GM23338 (cell line): ENCODE measurements at regions not wholly inside any gene's neighbourhood (a gene's known extent, or its start where the extent isn't known, plus 50 kb on each side); places are given as distances from the start of the nearest gene placed in this dataset.

ENCODE experiments used
- ATAC-seq: fragments of 200-7000 bp; cut with Tn5 transposase; 3 replicates; pipeline ENCODE4 v1.9.1; 2020
- DNase-seq: peaks from one replicate; pipeline ENCODE4 v3.0.0-alpha.2; 2015; ENCODE audit warnings: low spot score
- H2AFZ ChIP-seq: fragments of 200-600 bp; sonication (generic); 2 replicates; pipeline ENCODE4 v1.8.0; 2016; ENCODE audit warnings: antibody characterized with exemption, mild to moderate bottlenecking, moderate library complexity
- H3F3A ChIP-seq: fragments of 200-600 bp; sonication (generic); replicated peaks from 2 replicates; pipeline ENCODE4 v1.8.0; 2017; ENCODE audit warnings: antibody characterized with exemption, mixed run types, low read depth
- H3K27ac ChIP-seq: fragments of 200-600 bp; sonication (generic); 2 replicates; pipeline ENCODE4 v1.6.1; 2016; ENCODE audit warnings: low read depth
- H3K27me3 ChIP-seq: fragments of 200-600 bp; sonication (generic); 2 replicates; pipeline ENCODE4 v1.8.0; 2016; ENCODE audit warnings: mild to moderate bottlenecking, mixed run types, moderate library complexity; ENCODE audit not compliant: insufficient read depth
- H3K36me3 ChIP-seq: fragments of 200-600 bp; sonication (generic); 2 replicates; pipeline ENCODE4 v1.8.0; 2016; ENCODE audit warnings: mild to moderate bottlenecking; ENCODE audit not compliant: insufficient read depth
- H3K4me1 ChIP-seq: fragments of 200-600 bp; sonication (generic); 2 replicates; pipeline ENCODE4 v1.8.0; 2016; ENCODE audit warnings: mild to moderate bottlenecking, moderate library complexity; ENCODE audit not compliant: insufficient read depth
- H3K4me2 ChIP-seq: fragments of 200-600 bp; sonication (generic); 2 replicates; pipeline ENCODE4 v1.7.1; 2017; ENCODE audit warnings: mixed run types
- H3K4me3 ChIP-seq: fragments of 200-600 bp; sonication (generic); 2 replicates; pipeline ENCODE4 v1.6.1; 2016; ENCODE audit warnings: mixed run types
- H3K79me2 ChIP-seq: fragments of 200-600 bp; sonication (generic); replicated peaks from 2 replicates; pipeline ENCODE4 v1.8.0; 2017; ENCODE audit warnings: mild to moderate bottlenecking; ENCODE audit not compliant: insufficient read depth
- H3K9me2 ChIP-seq: fragments of 200-600 bp; sonication (generic); 2 replicates; pipeline ENCODE4 v1.8.0; 2017; ENCODE audit not compliant: insufficient read depth
- H4K20me1 ChIP-seq: fragments of 200-600 bp; sonication (generic); replicated peaks from 2 replicates; pipeline ENCODE4 v1.8.0; 2017; ENCODE audit warnings: mild to moderate bottlenecking; ENCODE audit not compliant: insufficient read depth
- H3K27ac Mint-ChIP-seq: 2 replicates; pipeline ENCODE4 v1.8.0; 2020; ENCODE audit warnings: inconsistent platforms, mild to moderate bottlenecking, moderate library complexity, mixed read lengths
- H3K27me3 Mint-ChIP-seq: 3 replicates; pipeline ENCODE4 v1.8.0; 2022; ENCODE audit warnings: low read depth, mild to moderate bottlenecking, moderate library complexity, mixed read lengths, inconsistent platforms; ENCODE audit not compliant: insufficient read depth, poor library complexity
- H3K36me3 Mint-ChIP-seq: 3 replicates; pipeline ENCODE4 v1.8.0; 2021; ENCODE audit warnings: low read depth, mild to moderate bottlenecking, inconsistent platforms, moderate library complexity, mixed read lengths
- H3K4me1 Mint-ChIP-seq: 3 replicates; pipeline ENCODE4 v1.8.0; 2020; ENCODE audit warnings: mild to moderate bottlenecking, inconsistent platforms, mixed read lengths
- H3K4me3 Mint-ChIP-seq: 3 replicates; pipeline ENCODE4 v1.8.0; 2021; ENCODE audit warnings: moderate library complexity, mild to moderate bottlenecking, inconsistent platforms, mixed read lengths
- H3K9me3 Mint-ChIP-seq: 3 replicates; pipeline ENCODE4 v1.8.0; 2020; ENCODE audit warnings: moderate library complexity, mild to moderate bottlenecking, inconsistent platforms, mixed read lengths
- CREB1 ChIP-seq: fragments of 250-450 bp; sonication (Bioruptor Pico); IDR thresholded peaks from 2 replicates; pipeline ENCODE4 v1.5.0; 2020; ENCODE audit warnings: low read depth, mild to moderate bottlenecking, moderate library complexity
- EZH2 ChIP-seq: fragments of 200-600 bp; sonication (generic); IDR thresholded peaks from one replicate; pipeline ENCODE4 v1.8.0; 2017; ENCODE audit warnings: antibody characterized with exemption, mild to moderate bottlenecking, low read depth; ENCODE audit not compliant: unreplicated experiment
- EZH2phosphoT487 ChIP-seq: fragments of 200-600 bp; sonication (generic); IDR thresholded peaks from one replicate; pipeline ENCODE4 v1.8.1; 2018; ENCODE audit warnings: antibody characterized with exemption; ENCODE audit not compliant: unreplicated experiment
- JUNB ChIP-seq: IDR thresholded peaks from one replicate; pipeline ENCODE4 v1.6.1; 2016; ENCODE audit warnings: antibody characterized with exemption; ENCODE audit not compliant: unreplicated experiment
- NANOG ChIP-seq: IDR thresholded peaks from 2 replicates; pipeline ENCODE4 v1.6.1; 2016; ENCODE audit warnings: antibody characterized with exemption, borderline replicate concordance
- POLR2AphosphoS5 ChIP-seq: IDR thresholded peaks from 2 replicates; pipeline ENCODE4 v1.6.1; 2016; ENCODE audit warnings: antibody characterized with exemption, low read depth
- REST ChIP-seq: IDR thresholded peaks from one replicate; pipeline ENCODE4 v1.6.1; 2018; ENCODE audit warnings: antibody characterized with exemption; ENCODE audit not compliant: unreplicated experiment
- STAT1 ChIP-seq: IDR thresholded peaks from one replicate; pipeline ENCODE4 v1.6.1; 2016; ENCODE audit warnings: antibody characterized with exemption; ENCODE audit not compliant: unreplicated experiment
- ZNF114 ChIP-seq: fragments of 250-450 bp; sonication (Bioruptor Pico); IDR thresholded peaks from 2 replicates; pipeline ENCODE4 v1.5.0; 2020; ENCODE audit warnings: mild to moderate bottlenecking, moderate library complexity
- ZNF331 ChIP-seq: fragments of 250-450 bp; sonication (Bioruptor Pico); IDR thresholded peaks from 2 replicates; pipeline ENCODE4 v1.5.0; 2020; ENCODE audit warnings: low read depth, mild to moderate bottlenecking, moderate library complexity
- ZNF462 ChIP-seq: fragments of 250-450 bp; sonication (Bioruptor Pico); IDR thresholded peaks from 2 replicates; pipeline ENCODE4 v1.5.0; 2020; ENCODE audit warnings: mild to moderate bottlenecking, moderate library complexity
- TF ChIP-seq, protein P1 (sequence below): IDR thresholded peaks from 2 replicates; pipeline ENCODE4 v1.6.1; 2016; ENCODE audit warnings: antibody characterized with exemption
- TF ChIP-seq, protein P2 (sequence below), 2 experiments: fragments of 200-600 bp in 1 of 2; sonication (generic) in 1 of 2; conservative IDR thresholded peaks; 2 replicates each; pipeline versions ENCODE4 v1.5.1 to v1.6.1; 2016 to 2017; ENCODE audit warnings: antibody characterized with exemption in 2 of 2, low read depth in 2 of 2, mild to moderate bottlenecking in 2 of 2, moderate library complexity in 1 of 2

DNA sequence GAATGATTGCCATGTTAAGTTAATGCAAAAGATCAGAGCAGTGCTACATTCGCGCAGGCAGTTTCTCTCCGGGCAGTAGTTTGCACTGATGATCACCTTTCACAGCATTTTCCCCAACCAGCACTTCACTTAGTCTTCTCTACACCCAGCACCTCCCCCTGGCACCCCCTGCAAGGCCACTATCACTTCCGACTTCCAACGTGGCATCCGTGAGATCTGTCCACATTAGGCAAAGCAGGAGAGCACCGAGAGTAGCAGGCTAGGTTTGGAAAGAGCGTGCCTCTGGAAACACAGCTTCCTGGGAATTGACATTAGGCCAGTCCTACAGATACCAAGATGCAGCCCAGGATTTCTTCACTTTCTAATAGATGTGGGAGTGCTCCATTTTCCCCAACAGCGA lies 180.2 kb upstream of the CDIN1 start:
- TF ChIP-seq ZNF462 (CRISPR knock-in tag) (no peak), ZNF331 (CRISPR knock-in tag) (no peak), NANOG (no peak), EZH2phosphoT487 (no peak), CREB1 (CRISPR knock-in tag) (no peak), POLR2AphosphoS5 (no peak), STAT1 (no peak), REST (no peak), ZNF114 (no peak), EZH2 (no peak), JUNB (no peak)
- TF ChIP-seq, protein P1, sequence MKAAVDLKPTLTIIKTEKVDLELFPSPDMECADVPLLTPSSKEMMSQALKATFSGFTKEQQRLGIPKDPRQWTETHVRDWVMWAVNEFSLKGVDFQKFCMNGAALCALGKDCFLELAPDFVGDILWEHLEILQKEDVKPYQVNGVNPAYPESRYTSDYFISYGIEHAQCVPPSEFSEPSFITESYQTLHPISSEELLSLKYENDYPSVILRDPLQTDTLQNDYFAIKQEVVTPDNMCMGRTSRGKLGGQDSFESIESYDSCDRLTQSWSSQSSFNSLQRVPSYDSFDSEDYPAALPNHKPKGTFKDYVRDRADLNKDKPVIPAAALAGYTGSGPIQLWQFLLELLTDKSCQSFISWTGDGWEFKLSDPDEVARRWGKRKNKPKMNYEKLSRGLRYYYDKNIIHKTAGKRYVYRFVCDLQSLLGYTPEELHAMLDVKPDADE = no peak
- TF ChIP-seq, protein P2, sequence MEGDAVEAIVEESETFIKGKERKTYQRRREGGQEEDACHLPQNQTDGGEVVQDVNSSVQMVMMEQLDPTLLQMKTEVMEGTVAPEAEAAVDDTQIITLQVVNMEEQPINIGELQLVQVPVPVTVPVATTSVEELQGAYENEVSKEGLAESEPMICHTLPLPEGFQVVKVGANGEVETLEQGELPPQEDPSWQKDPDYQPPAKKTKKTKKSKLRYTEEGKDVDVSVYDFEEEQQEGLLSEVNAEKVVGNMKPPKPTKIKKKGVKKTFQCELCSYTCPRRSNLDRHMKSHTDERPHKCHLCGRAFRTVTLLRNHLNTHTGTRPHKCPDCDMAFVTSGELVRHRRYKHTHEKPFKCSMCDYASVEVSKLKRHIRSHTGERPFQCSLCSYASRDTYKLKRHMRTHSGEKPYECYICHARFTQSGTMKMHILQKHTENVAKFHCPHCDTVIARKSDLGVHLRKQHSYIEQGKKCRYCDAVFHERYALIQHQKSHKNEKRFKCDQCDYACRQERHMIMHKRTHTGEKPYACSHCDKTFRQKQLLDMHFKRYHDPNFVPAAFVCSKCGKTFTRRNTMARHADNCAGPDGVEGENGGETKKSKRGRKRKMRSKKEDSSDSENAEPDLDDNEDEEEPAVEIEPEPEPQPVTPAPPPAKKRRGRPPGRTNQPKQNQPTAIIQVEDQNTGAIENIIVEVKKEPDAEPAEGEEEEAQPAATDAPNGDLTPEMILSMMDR (conservative IDR thresholded peaks at IDR 0.05; ENCODE audit: low read depth in 2 of 2) = no peak
- Mint-ChIP-seq H3K4me1 (peaks cover 16% of the 10 kb centered on the region), H3K27ac (no peak overlapping the region), H3K27me3 (no peaks in the 10 kb centered on the region), H3K9me3 (no peaks in the 10 kb centered on the region), H3K36me3 (no peaks in the 10 kb centered on the region), H3K4me3 (no peak overlapping the region)
- Histone ChIP-seq H3K4me1 (peaks cover 12% of the 10 kb centered on the region), H3K4me3 (no peak overlapping the region), H3K36me3 (no peaks in the 10 kb centered on the region), H3K9me2 (no peaks in the 10 kb centered on the region), H3K27me3 (no peaks in the 10 kb centered on the region), H3F3A (no peaks in the 10 kb centered on the region), H3K27ac (no peak overlapping the region), H4K20me1 (no peaks in the 10 kb centered on the region), H2AFZ (no peak overlapping the region; the same call in 1 of the 2 replicates), H3K79me2 (no peaks in the 10 kb centered on the region), H3K4me2 (no peak overlapping the region)
- DNase-seq = no peak
- ATAC-seq = no peak
